ENCODE measurements at regions not wholly inside any gene's neighbourhood (a gene's known extent, or its start where the extent isn't known, plus 50 kb on each side); places are given as distances from the start of the nearest gene placed in this dataset.

GRCh38 chr15:31271711-31272557, 54.7 kb upstream of the KLF13 start:
- 95% methylated on average over 12 of the region's 12 CpGs for WGBS
- Histone ChIP-seq H3K4me3 (ENCODE audit: insufficient read depth in 1 of 2, low read depth in 1 of 2, low read length in 2 of 2) (no peak overlapping the region), H2BK12ac (ENCODE audit: low read length in 2 of 2) (no peak overlapping the region), H3K9me3 (ENCODE audit: control insufficient read depth, low read length) (no peaks in the 10 kb centered on the region), H3K4me2 (ENCODE audit: low read length, poor library complexity, severe bottlenecking) (no peak overlapping the region), H2BK5ac (ENCODE audit: low read depth, low read length, poor library complexity, severe bottlenecking) (no peak overlapping the region), H2AFZ (ENCODE audit: low read depth, low read length) (no peak overlapping the region), H2BK15ac (ENCODE audit: low read depth, poor library complexity, severe bottlenecking) (no peak overlapping the region), H3K27me3 (ENCODE audit: control insufficient read depth in 1 of 2, insufficient read depth in 1 of 2, low read length in 2 of 2) (peaks cover 0 to 3% of the 10 kb centered on the region in 2 experiments), H3K79me1 (replicated peaks; ENCODE audit: low read length, poor library complexity, severe bottlenecking) (no peaks in the 10 kb centered on the region), H3K14ac (ENCODE audit: low read length in 2 of 2) (no peak overlapping the region), H4K8ac (ENCODE audit: low read length) (no peak overlapping the region), H3K18ac (ENCODE audit: low read depth in 1 of 2, low read length in 2 of 2) (no peak overlapping the region), H3K36me3 (ENCODE audit: control insufficient read depth in 1 of 2, insufficient read depth in 2 of 2, low read depth in 1 of 2, low read length in 2 of 2) (no peaks in the 10 kb centered on the region), H3K23ac (ENCODE audit: low read length in 2 of 2) (no peak overlapping the region), H3K4me1 (ENCODE audit: control insufficient read depth, insufficient read depth, low read depth, low read length) (peaks cover 14% of the 10 kb centered on the region), H2AK5ac (ENCODE audit: low read length, severe bottlenecking) (no peak overlapping the region), H3K9ac (ENCODE audit: low read length) (no peak overlapping the region), H4K91ac (ENCODE audit: low read length) (peak overlapping the region; percentile 12), H3K27ac (ENCODE audit: low read length, poor library complexity, severe bottlenecking) (no peak overlapping the region), H2BK120ac (ENCODE audit: low read depth, low read length) (no peak overlapping the region), H3K4ac (ENCODE audit: low read depth in 1 of 2, low read length in 2 of 2) (no peak overlapping the region)
- no peak for DNase-seq

- Histone ChIP-seq H3K23ac (ENCODE audit: low read length in 2 of 2) (no peak overlapping the region), H4K91ac (ENCODE audit: low read length) (no peak overlapping the region), H3K79me1 (replicated peaks; ENCODE audit: low read length, poor library complexity, severe bottlenecking) (no peaks in the 10 kb centered on the region), H3K27ac (ENCODE audit: low read length, poor library complexity, severe bottlenecking) (no peak overlapping the region), H2BK15ac (ENCODE audit: low read depth, poor library complexity, severe bottlenecking) (peak overlapping the region; percentile 65), H2BK120ac (ENCODE audit: low read depth, low read length) (no peak overlapping the region), H3K14ac (ENCODE audit: low read length in 2 of 2) (no peak overlapping the region), H3K36me3 (ENCODE audit: control insufficient read depth in 1 of 2, insufficient read depth in 2 of 2, low read depth in 1 of 2, low read length in 2 of 2) (no peaks in the 10 kb centered on the region), H3K4me3 (ENCODE audit: insufficient read depth in 1 of 2, low read depth in 1 of 2, low read length in 2 of 2) (no peak overlapping the region), H2AFZ (ENCODE audit: low read depth, low read length) (no peak overlapping the region), H3K4ac (ENCODE audit: low read depth in 1 of 2, low read length in 2 of 2) (no peak overlapping the region), H2AK5ac (ENCODE audit: low read length, severe bottlenecking) (no peak overlapping the region), H2BK5ac (ENCODE audit: low read depth, low read length, poor library complexity, severe bottlenecking) (no peak overlapping the region), H3K4me2 (ENCODE audit: low read length, poor library complexity, severe bottlenecking) (no peak overlapping the region), H3K4me1 (ENCODE audit: control insufficient read depth, insufficient read depth, low read depth, low read length) (peaks cover 11% of the 10 kb centered on the region), H3K27me3 (ENCODE audit: control insufficient read depth in 1 of 2, insufficient read depth in 1 of 2, low read length in 2 of 2) (peaks cover 0 to 8% of the 10 kb centered on the region in 2 experiments), H3K9ac (ENCODE audit: low read length) (no peak overlapping the region), H4K8ac (ENCODE audit: low read length) (no peak overlapping the region), H3K9me3 (ENCODE audit: control insufficient read depth, low read length) (no peaks in the 10 kb centered on the region), H3K18ac (ENCODE audit: low read depth in 1 of 2, low read length in 2 of 2) (no peak overlapping the region), H2BK12ac (ENCODE audit: low read length in 2 of 2) (no peak overlapping the region)
- 72% methylated on average over 14 of the region's 14 CpGs for WGBS
- DNase-seq: no peak
Measured at GRCh38 chr15:31272558-31273257, 53.9 kb upstream of the KLF13 start.

GRCh38 chr15:31273258-31273941, 53.2 kb upstream of the KLF13 start:
- Histone ChIP-seq H2BK5ac (ENCODE audit: low read depth, low read length, poor library complexity, severe bottlenecking) (no peak overlapping the region), H3K9me3 (ENCODE audit: control insufficient read depth, low read length) (no peaks in the 10 kb centered on the region), H2AFZ (ENCODE audit: low read depth, low read length) (no peak overlapping the region), H3K23ac (ENCODE audit: low read length in 2 of 2) (no peak overlapping the region), H2AK5ac (ENCODE audit: low read length, severe bottlenecking) (no peak overlapping the region), H3K4me1 (ENCODE audit: control insufficient read depth, insufficient read depth, low read depth, low read length) (peaks cover 11% of the 10 kb centered on the region), H3K4ac (ENCODE audit: low read depth in 1 of 2, low read length in 2 of 2) (no peak overlapping the region), H2BK15ac (ENCODE audit: low read depth, poor library complexity, severe bottlenecking) (no peak overlapping the region), H3K36me3 (ENCODE audit: control insufficient read depth in 1 of 2, insufficient read depth in 2 of 2, low read depth in 1 of 2, low read length in 2 of 2) (no peaks in the 10 kb centered on the region), H4K8ac (ENCODE audit: low read length) (peak overlapping the region; percentile 31), H3K4me3 (ENCODE audit: insufficient read depth in 1 of 2, low read depth in 1 of 2, low read length in 2 of 2) (no peak overlapping the region), H2BK12ac (ENCODE audit: low read length in 2 of 2) (no peak overlapping the region), H3K18ac (ENCODE audit: low read depth in 1 of 2, low read length in 2 of 2) (no peak overlapping the region), H3K9ac (ENCODE audit: low read length) (no peak overlapping the region), H2BK120ac (ENCODE audit: low read depth, low read length) (no peak overlapping the region), H3K79me1 (replicated peaks; ENCODE audit: low read length, poor library complexity, severe bottlenecking) (no peaks in the 10 kb centered on the region), H3K14ac (ENCODE audit: low read length in 2 of 2) (no peak overlapping the region), H3K27me3 (ENCODE audit: control insufficient read depth in 1 of 2, insufficient read depth in 1 of 2, low read length in 2 of 2) (peaks cover 0 to 15% of the 10 kb centered on the region in 2 experiments), H4K91ac (ENCODE audit: low read length) (no peak overlapping the region), H3K4me2 (ENCODE audit: low read length, poor library complexity, severe bottlenecking) (no peak overlapping the region), H3K27ac (ENCODE audit: low read length, poor library complexity, severe bottlenecking) (no peak overlapping the region)
- no peak for DNase-seq
- WGBS: 82% methylated on average over 20 of the region's 20 CpGs

Measured in mesenchymal stem cell (in vitro differentiated cells and primary cell).